Lung (tissue), 11 donors: ENCODE measurements at regions not wholly inside any gene's neighbourhood (a gene's known extent, or its start where the extent isn't known, plus 50 kb on each side); places are given as distances from the start of the nearest gene placed in this dataset.

Source experiments
- ATAC-seq: fragments of 200-7000 bp; cut with Tn5 transposase; one replicate; pipeline ENCODE4 v1.9.1; 2020; ENCODE audit warnings: moderate number of reproducible peaks; ENCODE audit not compliant: insufficient read depth, low FRiP score
- DNase-seq, 3 donors: peaks; one replicate each; pipeline ENCODE4 v3.0.0-alpha.2; 2013 to 2017
- H3K27ac ChIP-seq, 2 donors: one replicate each; pipeline ENCODE4 v1.5.1; 2013; ENCODE audit warnings: mild to moderate bottlenecking in 2 of 2, moderate library complexity in 2 of 2, control low read depth in 1 of 2, inconsistent platforms in 1 of 2, low read depth in 1 of 2, low read length in 1 of 2
- H3K27me3 ChIP-seq, 3 donors: one replicate each; pipeline ENCODE4 v1.5.1; 2013; ENCODE audit warnings: low read length in 2 of 3; ENCODE audit not compliant: control insufficient read depth in 3 of 3, insufficient read depth in 3 of 3
- H3K36me3 ChIP-seq, 4 donors: one replicate each; pipeline ENCODE4 v1.5.1; 2013; ENCODE audit warnings: low read length in 4 of 4, mild to moderate bottlenecking in 1 of 4, moderate library complexity in 1 of 4; ENCODE audit not compliant: control insufficient read depth in 4 of 4, insufficient read depth in 4 of 4
- H3K4me1 ChIP-seq, 5 donors: one replicate each; pipeline ENCODE4 v1.5.1; 2013; ENCODE audit warnings: low read length in 5 of 5, mild to moderate bottlenecking in 2 of 5, moderate library complexity in 1 of 5; ENCODE audit not compliant: control insufficient read depth in 5 of 5, insufficient read depth in 5 of 5
- H3K4me3 ChIP-seq: one replicate; pipeline ENCODE4 v1.5.1; 2013; ENCODE audit warnings: mild to moderate bottlenecking, control low read depth, moderate library complexity
- H3K9ac ChIP-seq, 2 donors: one replicate each; pipeline ENCODE4 v1.5.1; 2013; ENCODE audit warnings: low read length in 2 of 2, control low read depth in 1 of 2; ENCODE audit not compliant: insufficient read depth in 1 of 2
- H3K9me3 ChIP-seq, 4 donors: one replicate each; pipeline ENCODE4 v1.5.1; 2013; ENCODE audit warnings: low read length in 3 of 4, mild to moderate bottlenecking in 1 of 4, moderate library complexity in 1 of 4; ENCODE audit not compliant: control insufficient read depth in 4 of 4, insufficient read depth in 3 of 4
- WGBS, 2 donors: extraction: QIAGEN DNeasy Blood & Tissue Kit; methylation state at CpG; one replicate each; pipeline ENCODE4 v1.1.7; 2013; 5-methylcytosine and 5-hydroxymethylcytosine counted together
- TF ChIP-seq, protein P1 (sequence below): IDR thresholded peaks from 2 replicates; pipeline ENCODE4 v1.5.1; 2012; ENCODE audit warnings: mild to moderate bottlenecking; ENCODE audit errors: control extremely low read depth, extremely low read depth
- donor health status: control.
- donor health status: control.
- donor health status: Bipolar disorder and iron deficiency.
- donor health status: healthy.
- donor health status: DM: yes; HTN: yes; CAD: no.

DNA sequence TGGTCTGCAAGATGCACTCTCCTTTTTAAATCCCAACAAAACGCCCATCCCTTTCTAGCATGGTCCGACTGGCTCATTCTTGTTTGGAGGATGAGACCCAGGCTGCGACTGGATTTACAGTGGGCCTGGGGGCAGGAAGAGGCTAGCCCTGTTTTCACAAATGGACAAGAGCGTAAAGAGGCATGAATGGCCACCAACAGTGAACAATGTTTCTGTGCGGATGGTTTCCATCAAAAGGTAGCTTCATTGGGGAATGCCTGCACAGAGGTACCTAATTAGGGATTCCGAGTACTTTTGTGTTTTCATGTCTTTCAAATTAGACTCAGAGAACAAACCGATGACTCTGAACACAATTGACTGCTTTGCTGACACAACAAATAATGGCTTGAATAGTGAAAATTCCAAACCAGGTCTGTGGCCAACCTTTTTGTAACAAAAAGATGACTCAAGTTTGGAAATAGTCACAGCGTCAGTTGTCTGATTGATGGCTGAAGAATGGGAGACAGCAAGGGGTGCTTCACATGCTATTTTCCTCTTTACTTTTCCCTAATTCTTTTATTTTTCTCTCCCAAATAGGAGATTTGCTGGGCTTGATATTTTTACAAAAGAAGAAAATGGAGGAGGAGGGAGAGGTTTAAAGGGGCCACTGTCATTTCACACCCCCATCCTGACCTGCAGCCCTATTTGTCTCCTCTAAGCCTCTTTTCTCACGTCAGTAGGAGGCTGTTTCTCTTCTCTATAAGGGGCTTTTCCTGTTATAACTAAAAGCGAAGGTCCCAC lies 208.1 kb upstream of the S1PR3 start:
- ATAC-seq (no peak), DNase-seq (no peak)
- H3K9ac ChIP-seq: no peak overlapping the region
- H3K27ac ChIP-seq: no peak overlapping the region
- H3K27me3 ChIP-seq: no peaks in the 10 kb centered on the region
- 81 to 87% methylated on average over 10 of the region's 10 CpGs for WGBS, 2 donors
- H3K36me3 ChIP-seq: no peaks in the 10 kb centered on the region
- H3K9me3 ChIP-seq: no peaks in the 10 kb centered on the region
- TF ChIP-seq, protein P1, sequence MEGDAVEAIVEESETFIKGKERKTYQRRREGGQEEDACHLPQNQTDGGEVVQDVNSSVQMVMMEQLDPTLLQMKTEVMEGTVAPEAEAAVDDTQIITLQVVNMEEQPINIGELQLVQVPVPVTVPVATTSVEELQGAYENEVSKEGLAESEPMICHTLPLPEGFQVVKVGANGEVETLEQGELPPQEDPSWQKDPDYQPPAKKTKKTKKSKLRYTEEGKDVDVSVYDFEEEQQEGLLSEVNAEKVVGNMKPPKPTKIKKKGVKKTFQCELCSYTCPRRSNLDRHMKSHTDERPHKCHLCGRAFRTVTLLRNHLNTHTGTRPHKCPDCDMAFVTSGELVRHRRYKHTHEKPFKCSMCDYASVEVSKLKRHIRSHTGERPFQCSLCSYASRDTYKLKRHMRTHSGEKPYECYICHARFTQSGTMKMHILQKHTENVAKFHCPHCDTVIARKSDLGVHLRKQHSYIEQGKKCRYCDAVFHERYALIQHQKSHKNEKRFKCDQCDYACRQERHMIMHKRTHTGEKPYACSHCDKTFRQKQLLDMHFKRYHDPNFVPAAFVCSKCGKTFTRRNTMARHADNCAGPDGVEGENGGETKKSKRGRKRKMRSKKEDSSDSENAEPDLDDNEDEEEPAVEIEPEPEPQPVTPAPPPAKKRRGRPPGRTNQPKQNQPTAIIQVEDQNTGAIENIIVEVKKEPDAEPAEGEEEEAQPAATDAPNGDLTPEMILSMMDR: no peak
- H3K4me3 ChIP-seq: no peak overlapping the region
- peaks cover 4 to 53% (median 17%) of the 10 kb centered on the region in 5 donors for H3K4me1 ChIP-seq

DNA sequence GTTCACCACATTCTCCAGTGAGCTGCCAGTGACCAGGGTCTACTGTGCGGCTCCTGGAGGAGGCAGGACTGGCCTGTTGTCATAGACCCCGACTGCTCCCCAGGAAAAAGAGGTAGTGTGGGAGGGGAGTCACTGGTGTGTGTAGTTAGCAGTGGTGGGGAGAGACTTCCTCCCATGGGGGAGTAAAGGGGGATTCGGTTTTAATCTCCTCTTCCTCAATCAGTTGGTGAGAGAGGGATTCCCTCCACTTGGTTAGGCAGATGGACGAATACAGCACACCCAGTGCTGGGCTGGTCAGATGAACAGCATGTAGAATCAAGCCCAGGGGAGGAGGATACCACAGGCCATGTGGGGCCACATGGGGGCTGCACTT lies 207.6 kb upstream of the S1PR3 start:
- H3K27ac ChIP-seq: no peak overlapping the region
- 23 to 67% methylated on average over 4 of the region's 4 CpGs for WGBS, 2 donors
- no peak overlapping the region for H3K4me3 ChIP-seq
- peaks cover 4 to 49% (median 13%) of the 10 kb centered on the region in 5 donors for H3K4me1 ChIP-seq
- TF ChIP-seq, protein P1: no peak
- H3K27me3 ChIP-seq: no peaks in the 10 kb centered on the region
- DNase-seq (no peak), ATAC-seq (no peak)
- no peaks in the 10 kb centered on the region for H3K36me3 ChIP-seq
- no peak overlapping the region for H3K9ac ChIP-seq
- no peaks in the 10 kb centered on the region for H3K9me3 ChIP-seq

DNA sequence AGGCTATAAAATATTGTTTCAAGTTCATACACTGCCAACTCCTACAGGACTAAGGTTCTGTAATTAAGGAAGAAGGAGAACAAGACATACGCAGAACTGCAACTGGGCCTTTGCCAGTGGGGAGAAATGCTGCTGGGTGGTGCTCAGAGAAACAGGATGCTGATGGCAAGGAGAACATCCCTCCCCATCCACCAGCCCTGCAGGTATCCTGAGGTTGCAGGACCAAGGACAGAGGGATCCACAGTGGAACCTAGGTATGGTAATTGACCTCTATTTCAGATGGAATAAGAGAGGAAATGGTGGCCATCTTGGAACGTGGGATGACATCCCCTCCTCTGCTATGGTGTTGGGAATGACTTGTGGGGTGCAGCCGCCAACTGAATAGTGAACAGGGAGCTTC lies 206.3 kb upstream of the S1PR3 start:
- TF ChIP-seq, protein P1: no peak
- no peak for ATAC-seq
- Histone ChIP-seq H3K27ac (no peak overlapping the region), H3K9me3 (no peaks in the 10 kb centered on the region), H3K27me3 (no peaks in the 10 kb centered on the region), H3K36me3 (no peaks in the 10 kb centered on the region), H3K9ac (no peak overlapping the region), H3K4me1 (peaks cover 4 to 49% (median 13%) of the 10 kb centered on the region in 5 donors), H3K4me3 (no peak overlapping the region)
- no peak for DNase-seq
- 85 to 90% methylated on average over 3 of the region's 3 CpGs for WGBS, 2 donors
